ENCODE measurements at regions not wholly inside any gene's neighbourhood (a gene's known extent, or its start where the extent isn't known, plus 50 kb on each side); places are given as distances from the start of the nearest gene placed in this dataset.

DNA sequence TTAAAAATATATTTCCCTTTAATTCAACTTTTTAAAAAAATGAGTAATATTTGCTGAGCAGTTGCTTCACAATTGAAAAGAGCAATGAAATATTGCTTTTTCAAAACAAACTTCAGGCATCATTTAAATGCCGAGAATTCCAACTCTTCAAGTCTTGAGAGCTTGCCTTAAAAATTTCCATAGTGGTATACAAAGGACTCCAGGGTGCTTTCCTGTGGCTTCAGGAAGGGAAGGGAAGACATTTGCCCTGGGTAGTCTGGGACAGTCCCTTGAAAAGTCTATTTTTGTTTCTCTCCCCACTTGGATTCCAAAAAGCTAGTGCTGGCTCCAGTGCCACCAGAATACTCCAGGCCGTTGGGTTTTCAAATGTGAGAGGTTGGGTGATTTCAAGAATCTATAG lies 71.7 kb downstream of the HYCC1 start:
- no peak overlapping the region for H3K9ac ChIP-seq (ENCODE audit: low read length)
- Mint-ChIP-seq H3K27me3 (no peaks in the 10 kb centered on the region), H3K4me3 (no peak overlapping the region), H3K4me1 (no peaks in the 10 kb centered on the region), H3K9me3 (ENCODE audit: insufficient read depth) (no peaks in the 10 kb centered on the region), H3K27ac (no peak overlapping the region)
- ChIA-PET POLR2A (no interaction called here), CTCF (no interaction called here)
- no peak overlapping the region for H3K4me2 ChIP-seq (replicated peaks; ENCODE audit: low read depth, low read length, poor library complexity, severe bottlenecking)
- H3K27ac ChIP-seq (ENCODE audit: low read length in 2 of 2), result no peak overlapping the region
- no peak overlapping the region for H2AFZ ChIP-seq (ENCODE audit: insufficient read depth, low read depth, low read length, poor library complexity, severe bottlenecking)
- H3K4me1 ChIP-seq (ENCODE audit: control insufficient read depth in 2 of 2, insufficient read depth in 2 of 2, low read length in 2 of 2), result no peaks in the 10 kb centered on the region
- TF ChIP-seq, protein P1, sequence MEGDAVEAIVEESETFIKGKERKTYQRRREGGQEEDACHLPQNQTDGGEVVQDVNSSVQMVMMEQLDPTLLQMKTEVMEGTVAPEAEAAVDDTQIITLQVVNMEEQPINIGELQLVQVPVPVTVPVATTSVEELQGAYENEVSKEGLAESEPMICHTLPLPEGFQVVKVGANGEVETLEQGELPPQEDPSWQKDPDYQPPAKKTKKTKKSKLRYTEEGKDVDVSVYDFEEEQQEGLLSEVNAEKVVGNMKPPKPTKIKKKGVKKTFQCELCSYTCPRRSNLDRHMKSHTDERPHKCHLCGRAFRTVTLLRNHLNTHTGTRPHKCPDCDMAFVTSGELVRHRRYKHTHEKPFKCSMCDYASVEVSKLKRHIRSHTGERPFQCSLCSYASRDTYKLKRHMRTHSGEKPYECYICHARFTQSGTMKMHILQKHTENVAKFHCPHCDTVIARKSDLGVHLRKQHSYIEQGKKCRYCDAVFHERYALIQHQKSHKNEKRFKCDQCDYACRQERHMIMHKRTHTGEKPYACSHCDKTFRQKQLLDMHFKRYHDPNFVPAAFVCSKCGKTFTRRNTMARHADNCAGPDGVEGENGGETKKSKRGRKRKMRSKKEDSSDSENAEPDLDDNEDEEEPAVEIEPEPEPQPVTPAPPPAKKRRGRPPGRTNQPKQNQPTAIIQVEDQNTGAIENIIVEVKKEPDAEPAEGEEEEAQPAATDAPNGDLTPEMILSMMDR (IDR thresholded peaks at IDR 0.05), result no peak
- TF ChIP-seq EZH2 (IDR thresholded peaks at IDR 0.05; ENCODE audit: borderline replicate concordance, insufficient read depth, low read depth, low read length, poor library complexity, severe bottlenecking), result no peak
- H4K20me1 ChIP-seq (ENCODE audit: control insufficient read depth, insufficient read depth, low read length, poor library complexity, severe bottlenecking), result no peaks in the 10 kb centered on the region
- no CpG with 5 or more reads among the region's 2 CpGs for WGBS (ENCODE audit: insufficient coverage)
- H3K36me3 ChIP-seq (replicated peaks in 1 of 2; ENCODE audit: control extremely low read depth in 1 of 2, control insufficient read depth in 1 of 2, extremely low read depth in 1 of 2, insufficient read depth in 2 of 2, low read length in 1 of 2), result peaks cover 9 to 14% of the 10 kb centered on the region in 2 experiments
- no peak for ATAC-seq (ENCODE audit: low read depth)
- DNase-seq, result no peak
- H3K27me3 ChIP-seq (replicated peaks in 1 of 4; ENCODE audit: control extremely low read depth in 1 of 4, control insufficient read depth in 3 of 4, insufficient read depth in 4 of 4, low read length in 3 of 4), result no peaks in the 10 kb centered on the region
- H3K79me2 ChIP-seq (ENCODE audit: control insufficient read depth, insufficient read depth, low read length), result no peaks in the 10 kb centered on the region
- no peak overlapping the region for H3K4me3 ChIP-seq (ENCODE audit: control extremely low read depth in 1 of 5, extremely low read depth in 1 of 5, insufficient read depth in 1 of 5, low read depth in 2 of 5, low read length in 4 of 5)
- intact Hi-C loops (cut with micrococcal nuclease), result no loop called here
- H3K9me3 ChIP-seq (ENCODE audit: control extremely low read depth in 1 of 3, control insufficient read depth in 2 of 3, insufficient read depth in 1 of 3, low read length in 2 of 3), result no peaks in the 10 kb centered on the region

DNA sequence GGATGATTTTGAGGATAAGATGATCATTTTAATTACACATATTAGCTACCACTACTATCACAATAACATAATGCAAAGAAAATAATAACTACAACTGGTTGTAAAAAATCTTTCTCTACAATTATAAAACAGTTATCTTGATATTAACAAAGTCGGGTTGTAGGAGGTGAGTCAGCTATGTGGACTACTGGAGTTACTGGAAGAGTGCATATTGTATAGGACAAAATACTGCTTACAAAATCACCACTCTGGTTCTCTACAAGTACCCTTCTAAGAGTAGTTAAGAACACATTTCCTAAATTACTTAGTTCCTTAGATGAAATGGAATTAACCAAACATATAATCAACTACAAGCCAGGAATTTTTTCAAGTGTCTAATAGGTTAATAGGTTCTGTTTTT lies 74.1 kb downstream of the HYCC1 start:
- Histone ChIP-seq H3K27me3 (replicated peaks in 1 of 4; ENCODE audit: control extremely low read depth in 1 of 4, control insufficient read depth in 3 of 4, insufficient read depth in 4 of 4, low read length in 3 of 4) (no peaks in the 10 kb centered on the region), H3K4me3 (ENCODE audit: control extremely low read depth in 1 of 5, extremely low read depth in 1 of 5, insufficient read depth in 1 of 5, low read depth in 2 of 5, low read length in 4 of 5) (no peak overlapping the region), H4K20me1 (ENCODE audit: control insufficient read depth, insufficient read depth, low read length, poor library complexity, severe bottlenecking) (no peaks in the 10 kb centered on the region), H3K79me2 (ENCODE audit: control insufficient read depth, insufficient read depth, low read length) (no peaks in the 10 kb centered on the region), H3K9me3 (ENCODE audit: control extremely low read depth in 1 of 3, control insufficient read depth in 2 of 3, insufficient read depth in 1 of 3, low read length in 2 of 3) (no peaks in the 10 kb centered on the region), H3K9ac (ENCODE audit: low read length) (no peak overlapping the region), H3K27ac (ENCODE audit: low read length in 2 of 2) (no peak overlapping the region), H3K36me3 (replicated peaks in 1 of 2; ENCODE audit: control extremely low read depth in 1 of 2, control insufficient read depth in 1 of 2, extremely low read depth in 1 of 2, insufficient read depth in 2 of 2, low read length in 1 of 2) (peaks cover 3 to 6% of the 10 kb centered on the region in 2 experiments), H2AFZ (ENCODE audit: insufficient read depth, low read depth, low read length, poor library complexity, severe bottlenecking) (no peak overlapping the region), H3K4me2 (replicated peaks; ENCODE audit: low read depth, low read length, poor library complexity, severe bottlenecking) (no peak overlapping the region), H3K4me1 (ENCODE audit: control insufficient read depth in 2 of 2, insufficient read depth in 2 of 2, low read length in 2 of 2) (no peaks in the 10 kb centered on the region)
- intact Hi-C loops (cut with micrococcal nuclease), result no loop called here
- DNase-seq (no peak), ATAC-seq (ENCODE audit: low read depth) (no peak)
- no peak overlapping the region for H3K27ac Mint-ChIP-seq
- H3K27me3 Mint-ChIP-seq, result no peaks in the 10 kb centered on the region
- no CpG with 5 or more reads among the region's 1 CpG for WGBS (ENCODE audit: insufficient coverage)
- H3K9me3 Mint-ChIP-seq (ENCODE audit: insufficient read depth), result no peaks in the 10 kb centered on the region
- TF ChIP-seq, protein P1 (IDR thresholded peaks at IDR 0.05), result no peak
- no peak for TF ChIP-seq EZH2 (IDR thresholded peaks at IDR 0.05; ENCODE audit: borderline replicate concordance, insufficient read depth, low read depth, low read length, poor library complexity, severe bottlenecking)
- CTCF ChIA-PET, result no interaction called here
- H3K4me1 Mint-ChIP-seq, result no peaks in the 10 kb centered on the region
- POLR2A ChIA-PET, result no interaction called here
- H3K4me3 Mint-ChIP-seq, result no peak overlapping the region

Data from B cell (primary cell).